NCI-H2107 treated with DMSO at 0.1 percent for 48 hours (cell line): ENCODE measurements at regions not wholly inside any gene's neighbourhood (a gene's known extent, or its start where the extent isn't known, plus 50 kb on each side); places are given as distances from the start of the nearest gene placed in this dataset.
"Not testable (repeated sequence)": the region's sequence is repeated elsewhere in the genome, so short reads cannot be mapped to it uniquely, and the experiment has no call there.

Source experiments
- DNase-seq: peaks from one replicate; lab custom pipeline; 2025; ENCODE audit not compliant: unreplicated experiment; lab: John Stamatoyannopoulos, UW

GRCh38 chr6:155646443-155646842 lies 190.8 kb upstream of the NOX3 start:
- DNase-seq: no peak

- no peak for DNase-seq
Measured at GRCh38 chr6:155645325-155645724, 189.7 kb upstream of the NOX3 start.

GRCh38 chr6:155641603-155642002 lies 186.0 kb upstream of the NOX3 start:
- no peak for DNase-seq

- DNase-seq: no peak
Measured at GRCh38 chr6:155638200-155638599, 182.6 kb upstream of the NOX3 start.

GRCh38 chr6:155635416-155635815 lies 179.8 kb upstream of the NOX3 start:
- no peak for DNase-seq

GRCh38 chr6:155630085-155630484 lies 174.4 kb upstream of the NOX3 start:
- DNase-seq: no peak

- DNase-seq: no peak
Measured at GRCh38 chr6:155629652-155630051, 174.0 kb upstream of the NOX3 start.

- no peak for DNase-seq
Measured at GRCh38 chr6:155628306-155628705, 172.7 kb upstream of the NOX3 start.

- DNase-seq: not testable (repeated sequence)
Measured at GRCh38 chr6:155627722-155628212, 172.1 kb upstream of the NOX3 start.

GRCh38 chr6:155623450-155624178 lies 168.0 kb upstream of the NOX3 start:
- no peak for DNase-seq

- DNase-seq: no peak
Measured at GRCh38 chr6:155614606-155615005, 159.0 kb upstream of the NOX3 start.

GRCh38 chr6:155611742-155612141 lies 156.1 kb upstream of the NOX3 start:
- DNase-seq: no peak

- DNase-seq: no peak
Measured at GRCh38 chr6:155604991-155605390, 149.4 kb upstream of the NOX3 start.

- no peak for DNase-seq
Measured at GRCh38 chr6:155599561-155599960, 143.9 kb upstream of the NOX3 start.

- DNase-seq: no peak
Measured at GRCh38 chr6:155599160-155599559, 143.5 kb upstream of the NOX3 start.

- no peak for DNase-seq
Measured at GRCh38 chr6:155595284-155595683, 139.6 kb upstream of the NOX3 start.

- no peak for DNase-seq
Measured at GRCh38 chr6:155591741-155592140, 136.1 kb upstream of the NOX3 start.

GRCh38 chr6:155589190-155589589 lies 133.6 kb upstream of the NOX3 start:
- DNase-seq: no peak

- DNase-seq: no peak
Measured at GRCh38 chr6:155587817-155588216, 132.2 kb upstream of the NOX3 start.

GRCh38 chr6:155586090-155586489 lies 130.5 kb upstream of the NOX3 start:
- DNase-seq: no peak

GRCh38 chr6:155584006-155584405 lies 128.4 kb upstream of the NOX3 start:
- DNase-seq: no peak

- no peak for DNase-seq
Measured at GRCh38 chr6:155582016-155582991, 126.7 kb upstream of the NOX3 start.
